ENCODE measurements at regions not wholly inside any gene's neighbourhood (a gene's known extent, or its start where the extent isn't known, plus 50 kb on each side); places are given as distances from the start of the nearest gene placed in this dataset.
"Not testable (repeated sequence)": the region's sequence is repeated elsewhere in the genome, so short reads cannot be mapped to it uniquely, and the experiment has no call there.

DNA sequence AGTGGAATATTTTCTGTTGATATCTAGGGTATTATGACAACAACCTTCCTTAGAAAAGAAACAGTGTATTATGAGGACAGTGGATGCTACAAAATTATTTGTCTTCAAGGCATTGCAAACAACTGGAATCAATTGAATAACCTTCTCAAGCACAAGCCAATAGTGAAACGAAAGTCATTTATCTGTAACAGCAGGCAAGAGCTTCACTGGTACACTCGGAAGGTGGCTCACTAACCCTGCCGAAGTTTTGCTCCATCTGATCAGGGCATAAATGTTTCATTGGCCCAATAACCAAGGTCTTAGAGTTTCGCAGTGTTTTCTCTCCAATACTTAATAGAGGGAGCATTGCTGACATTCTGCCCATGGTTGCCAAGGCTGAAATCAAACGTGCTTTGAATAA lies 5278.7 kb upstream of the TPTE start:
- TF ChIP-seq, protein P1, sequence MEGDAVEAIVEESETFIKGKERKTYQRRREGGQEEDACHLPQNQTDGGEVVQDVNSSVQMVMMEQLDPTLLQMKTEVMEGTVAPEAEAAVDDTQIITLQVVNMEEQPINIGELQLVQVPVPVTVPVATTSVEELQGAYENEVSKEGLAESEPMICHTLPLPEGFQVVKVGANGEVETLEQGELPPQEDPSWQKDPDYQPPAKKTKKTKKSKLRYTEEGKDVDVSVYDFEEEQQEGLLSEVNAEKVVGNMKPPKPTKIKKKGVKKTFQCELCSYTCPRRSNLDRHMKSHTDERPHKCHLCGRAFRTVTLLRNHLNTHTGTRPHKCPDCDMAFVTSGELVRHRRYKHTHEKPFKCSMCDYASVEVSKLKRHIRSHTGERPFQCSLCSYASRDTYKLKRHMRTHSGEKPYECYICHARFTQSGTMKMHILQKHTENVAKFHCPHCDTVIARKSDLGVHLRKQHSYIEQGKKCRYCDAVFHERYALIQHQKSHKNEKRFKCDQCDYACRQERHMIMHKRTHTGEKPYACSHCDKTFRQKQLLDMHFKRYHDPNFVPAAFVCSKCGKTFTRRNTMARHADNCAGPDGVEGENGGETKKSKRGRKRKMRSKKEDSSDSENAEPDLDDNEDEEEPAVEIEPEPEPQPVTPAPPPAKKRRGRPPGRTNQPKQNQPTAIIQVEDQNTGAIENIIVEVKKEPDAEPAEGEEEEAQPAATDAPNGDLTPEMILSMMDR (IDR thresholded peaks at IDR 0.05; ENCODE audit: low read length) = not testable (repeated sequence)
- not testable (repeated sequence) for TF ChIP-seq EZH2 (IDR thresholded peaks at IDR 0.05; ENCODE audit: borderline replicate concordance, low read length)

Measured in OCI-LY1 (cell line).